HepG2 (cell line): ENCODE measurements at regions not wholly inside any gene's neighbourhood (a gene's known extent, or its start where the extent isn't known, plus 50 kb on each side); places are given as distances from the start of the nearest gene placed in this dataset.

Experiments used
- ATAC-seq: fragments of 200-7000 bp; cut with Tn5 transposase; 3 replicates; pipeline ENCODE4 v1.9.1; 2020; ENCODE audit warnings: mild to moderate bottlenecking, moderate library complexity
- BruUV-seq: library from RNA; stranded (reverse); fragments of 400-500 nt; replicated peaks from 2 replicates; lab custom pipeline; 2021; lab: Mats Ljungman, UMichigan
- CTCF ChIA-PET: fragments of 300-600 bp; formaldehyde crosslinking; extraction: SDS; loops from one replicate; lab custom pipeline; 2021; ENCODE audit warnings: low total read pairs, inconsistent platforms, low intra/inter-chr PET ratio; lab: Yijun Ruan, JAX
- POLR2A ChIA-PET: fragments of 350-600 bp; sonication (Branson Sonifier 250); formaldehyde crosslinking; loops from one replicate; lab custom pipeline; 2020; ENCODE audit warnings: antibody characterized with exemption, inconsistent platforms; lab: Yijun Ruan, JAX
- DNase-seq: peaks from one replicate; pipeline ENCODE4 v3.0.0-alpha.2; 2015; ENCODE audit warnings: low spot score
- FAIRE-seq: peaks from 3 replicates; lab custom pipeline; 2011; peaks lifted over from hg19 to GRCh38; lab: Jason Lieb, UNC
- H2AFZ ChIP-seq: one replicate; pipeline ENCODE4 v1.6.1; 2011; ENCODE audit warnings: low read length, inconsistent platforms
- H3K27ac ChIP-seq: fragments of 300-600 bp; 3 replicates; pipeline ENCODE4 v1.8.0; 2011; ENCODE audit warnings: mixed run types, mild to moderate bottlenecking, mixed read lengths, low read length, inconsistent platforms; ENCODE audit not compliant: insufficient read depth; ENCODE audit errors: extremely low read length
- H3K27me3 ChIP-seq, 2 experiments: fragments of 200-600 bp in 1 of 2; 2 replicates in 1 of 2; 3 replicates in 1 of 2; pipeline versions ENCODE4 v1.6.0 to v1.8.0; 2011; ENCODE audit warnings: low read length in 2 of 2, mild to moderate bottlenecking in 2 of 2, moderate library complexity in 2 of 2, inconsistent platforms in 1 of 2; ENCODE audit not compliant: insufficient read depth in 2 of 2, control insufficient read depth in 1 of 2
- H3K36me3 ChIP-seq, 2 experiments: fragments of 200-600 bp in 1 of 2; replicated peaks in 1 of 2; 2 replicates in 1 of 2; 3 replicates in 1 of 2; pipeline versions ENCODE4 v1.5.1 to v1.8.0; 2011; ENCODE audit warnings: low read length in 2 of 2, inconsistent platforms in 1 of 2; ENCODE audit not compliant: insufficient read depth in 2 of 2, control insufficient read depth in 1 of 2
- H3K4me1 ChIP-seq: 2 replicates; pipeline ENCODE4 v1.5.1; 2012; ENCODE audit warnings: low read length, inconsistent platforms; ENCODE audit not compliant: insufficient read depth
- H3K4me2 ChIP-seq: 2 replicates; pipeline ENCODE4 v1.6.0; 2011; ENCODE audit warnings: low read depth, low read length, inconsistent platforms
- H3K4me3 ChIP-seq, 3 experiments: fragments of 200-600 bp in 1 of 3; sonication (generic), shearing (Covaris generic) in 1 of 3; replicated peaks in 1 of 3; 2 replicates each; pipeline ENCODE4 v1.5.1; 2011 to 2016; ENCODE audit warnings: low read length in 3 of 3, inconsistent platforms in 2 of 3, low read depth in 2 of 3, mild to moderate bottlenecking in 2 of 3, control low read depth in 1 of 3, mixed read lengths in 1 of 3; ENCODE audit not compliant: insufficient read depth in 1 of 3
- H3K79me2 ChIP-seq: one replicate; pipeline ENCODE4 v1.6.1; 2011; ENCODE audit warnings: low read length, inconsistent platforms; ENCODE audit not compliant: insufficient read depth
- H3K9ac ChIP-seq: 2 replicates; pipeline ENCODE4 v1.6.0; 2011; ENCODE audit warnings: mild to moderate bottlenecking, low read depth, low read length, inconsistent platforms; ENCODE audit not compliant: insufficient read depth
- H3K9me3 ChIP-seq: 2 replicates; pipeline ENCODE4 v1.5.1; 2012; ENCODE audit warnings: mild to moderate bottlenecking, low read length
- H4K20me1 ChIP-seq: 2 replicates; pipeline ENCODE4 v1.6.0; 2011; ENCODE audit warnings: inconsistent platforms, mild to moderate bottlenecking, low read length, moderate library complexity; ENCODE audit not compliant: insufficient read depth
- ARNT2 ChIP-seq: sonication (generic); formaldehyde crosslinking; IDR thresholded peaks from 2 replicates; pipeline ENCODE4 v1.8.0; 2022; ENCODE audit warnings: mild to moderate bottlenecking, low read depth, missing genetic modification reagents, moderate library complexity
- BCLAF1 ChIP-seq: fragments of 450-650 bp; IDR thresholded peaks from 2 replicates; pipeline ENCODE4 v1.6.1; 2017; ENCODE audit warnings: mild to moderate bottlenecking
- HOXA5 ChIP-seq: sonication (generic); formaldehyde crosslinking; IDR thresholded peaks from 2 replicates; pipeline ENCODE4 v1.4.0; 2020; ENCODE audit warnings: missing genetic modification reagents
- MXI1 ChIP-seq: IDR thresholded peaks from 3 replicates; pipeline ENCODE4 v1.6.1; 2012; ENCODE audit warnings: low read depth, low read length, inconsistent platforms, borderline replicate concordance
- MYC ChIP-seq: sonication (generic); formaldehyde crosslinking; IDR thresholded peaks from 2 replicates; pipeline ENCODE4 v1.9.0; 2021; ENCODE audit warnings: missing genetic modification reagents, borderline replicate concordance
- NR1H2 ChIP-seq: sonication (generic); formaldehyde crosslinking; IDR thresholded peaks from 2 replicates; pipeline ENCODE4 v1.8.1; 2022; ENCODE audit warnings: low read depth, missing genetic modification reagents, borderline replicate concordance
- PAF1 ChIP-seq: IDR thresholded peaks from 2 replicates; pipeline ENCODE4 v1.6.1; 2016; ENCODE audit warnings: missing genetic modification reagents, missing compliant biosample characterization
- PTBP1 ChIP-seq: fragments of 200-400 bp; formaldehyde crosslinking; IDR thresholded peaks from 2 replicates; pipeline ENCODE4 v1.6.1; 2018; ENCODE audit warnings: low read length, low read depth; ENCODE audit not compliant: poor library complexity, severe bottlenecking
- TFE3 ChIP-seq: IDR thresholded peaks from 2 replicates; pipeline ENCODE4 v1.6.1; 2016
- ZNF24 ChIP-seq: fragments of 450-650 bp; IDR thresholded peaks from 2 replicates; pipeline ENCODE4 v1.6.1; 2017; ENCODE audit warnings: antibody characterized with exemption, mild to moderate bottlenecking
- ZNF550 ChIP-seq: sonication (generic); formaldehyde crosslinking; IDR thresholded peaks from 2 replicates; pipeline ENCODE4 v1.4.0; 2020; ENCODE audit warnings: mild to moderate bottlenecking, missing genetic modification reagents, borderline replicate concordance
- ZNF678 ChIP-seq: sonication (generic); formaldehyde crosslinking; IDR thresholded peaks from 2 replicates; pipeline ENCODE4 v1.4.0; 2020; ENCODE audit warnings: mild to moderate bottlenecking, missing genetic modification reagents
- ZNF7 ChIP-seq: IDR thresholded peaks from 2 replicates; pipeline ENCODE4 v1.6.1; 2016; ENCODE audit warnings: missing biosample characterization, missing genetic modification reagents
- ZNF724P ChIP-seq: sonication (generic); formaldehyde crosslinking; IDR thresholded peaks from 2 replicates; pipeline ENCODE4 v1.8.0; 2022; ENCODE audit warnings: missing genetic modification reagents, borderline replicate concordance
- ZNF772 ChIP-seq: sonication (generic); formaldehyde crosslinking; IDR thresholded peaks from 2 replicates; pipeline ENCODE4 v1.5.0; 2020; ENCODE audit warnings: mild to moderate bottlenecking, missing genetic modification reagents
- WGBS: methylation state at CpG from one replicate; pipeline ENCODE4 v1.1.6; 2017; ENCODE audit warnings: low lambda C conversion rate; 5-methylcytosine and 5-hydroxymethylcytosine counted together
- in situ Hi-C: cut with HindIII; loops from 2 replicates; pipeline ENCODE4 v1.10.0; 2017; ENCODE audit warnings: low pct_unique_long_range_greater_than_20kb; ENCODE audit not compliant: extremely low pct_ligation_motif_present
- intact Hi-C: fragments of 100-400 bp; cut with micrococcal nuclease; formaldehyde crosslinking; loops from one replicate; pipeline ENCODE4 v1.10.0; 2022; ENCODE audit not compliant: unreplicated experiment
- TF ChIP-seq, protein P1 (sequence below): sonication (generic); formaldehyde crosslinking; IDR thresholded peaks from 2 replicates; pipeline ENCODE4 v1.4.0; 2020; ENCODE audit warnings: missing genetic modification reagents, mild to moderate bottlenecking, borderline replicate concordance
- TF ChIP-seq, protein P2 (sequence below): sonication (generic); formaldehyde crosslinking; IDR thresholded peaks from 2 replicates; pipeline ENCODE4 v1.4.0; 2020; ENCODE audit warnings: mild to moderate bottlenecking, missing genetic modification reagents

GRCh38 chr3:117160176-117160575, 450.6 kb downstream of the TUSC7 start:
- H2AFZ ChIP-seq = no peak overlapping the region
- no peak overlapping the region for H3K9ac ChIP-seq
- no peak for DNase-seq
- no peaks in the 10 kb centered on the region for H3K36me3 ChIP-seq
- H3K4me3 ChIP-seq = no peak overlapping the region
- H4K20me1 ChIP-seq = no peaks in the 10 kb centered on the region
- H3K4me1 ChIP-seq = no peaks in the 10 kb centered on the region
- ChIA-PET CTCF (no interaction called here), POLR2A (no interaction called here)
- H3K27me3 ChIP-seq = no peaks in the 10 kb centered on the region
- 3% methylated on average over 3 of the region's 3 CpGs for WGBS
- no TSS peak for BruUV-seq
- in situ Hi-C loops (no loop called here), intact Hi-C loops (no loop called here)
- no peak for ATAC-seq
- no peaks in the 10 kb centered on the region for H3K79me2 ChIP-seq
- no peak overlapping the region for H3K4me2 ChIP-seq
- H3K27ac ChIP-seq = no peak overlapping the region
- no peaks in the 10 kb centered on the region for H3K9me3 ChIP-seq
- FAIRE-seq = no peak
- no peak for TF ChIP-seq MYC (CRISPR knock-in tag)
- no peak for TF ChIP-seq ZNF724P (CRISPR knock-in tag)
- no peak for TF ChIP-seq NR1H2 (CRISPR knock-in tag)
- no peak for TF ChIP-seq MXI1
- TF ChIP-seq BCLAF1 = no peak
- TF ChIP-seq ARNT2 = no peak
- TF ChIP-seq, protein P1, sequence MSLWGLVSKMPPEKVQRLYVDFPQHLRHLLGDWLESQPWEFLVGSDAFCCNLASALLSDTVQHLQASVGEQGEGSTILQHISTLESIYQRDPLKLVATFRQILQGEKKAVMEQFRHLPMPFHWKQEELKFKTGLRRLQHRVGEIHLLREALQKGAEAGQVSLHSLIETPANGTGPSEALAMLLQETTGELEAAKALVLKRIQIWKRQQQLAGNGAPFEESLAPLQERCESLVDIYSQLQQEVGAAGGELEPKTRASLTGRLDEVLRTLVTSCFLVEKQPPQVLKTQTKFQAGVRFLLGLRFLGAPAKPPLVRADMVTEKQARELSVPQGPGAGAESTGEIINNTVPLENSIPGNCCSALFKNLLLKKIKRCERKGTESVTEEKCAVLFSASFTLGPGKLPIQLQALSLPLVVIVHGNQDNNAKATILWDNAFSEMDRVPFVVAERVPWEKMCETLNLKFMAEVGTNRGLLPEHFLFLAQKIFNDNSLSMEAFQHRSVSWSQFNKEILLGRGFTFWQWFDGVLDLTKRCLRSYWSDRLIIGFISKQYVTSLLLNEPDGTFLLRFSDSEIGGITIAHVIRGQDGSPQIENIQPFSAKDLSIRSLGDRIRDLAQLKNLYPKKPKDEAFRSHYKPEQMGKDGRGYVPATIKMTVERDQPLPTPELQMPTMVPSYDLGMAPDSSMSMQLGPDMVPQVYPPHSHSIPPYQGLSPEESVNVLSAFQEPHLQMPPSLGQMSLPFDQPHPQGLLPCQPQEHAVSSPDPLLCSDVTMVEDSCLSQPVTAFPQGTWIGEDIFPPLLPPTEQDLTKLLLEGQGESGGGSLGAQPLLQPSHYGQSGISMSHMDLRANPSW (CRISPR knock-in tag) = no peak
- no peak for TF ChIP-seq ZNF24
- TF ChIP-seq PTBP1 = no peak
- no peak for TF ChIP-seq ZNF772 (CRISPR knock-in tag)
- TF ChIP-seq ZNF7 (CRISPR knock-in tag) = no peak
- no peak for TF ChIP-seq HOXA5
- no peak for TF ChIP-seq ZNF550
- TF ChIP-seq TFE3 = no peak
- TF ChIP-seq, protein P2, sequence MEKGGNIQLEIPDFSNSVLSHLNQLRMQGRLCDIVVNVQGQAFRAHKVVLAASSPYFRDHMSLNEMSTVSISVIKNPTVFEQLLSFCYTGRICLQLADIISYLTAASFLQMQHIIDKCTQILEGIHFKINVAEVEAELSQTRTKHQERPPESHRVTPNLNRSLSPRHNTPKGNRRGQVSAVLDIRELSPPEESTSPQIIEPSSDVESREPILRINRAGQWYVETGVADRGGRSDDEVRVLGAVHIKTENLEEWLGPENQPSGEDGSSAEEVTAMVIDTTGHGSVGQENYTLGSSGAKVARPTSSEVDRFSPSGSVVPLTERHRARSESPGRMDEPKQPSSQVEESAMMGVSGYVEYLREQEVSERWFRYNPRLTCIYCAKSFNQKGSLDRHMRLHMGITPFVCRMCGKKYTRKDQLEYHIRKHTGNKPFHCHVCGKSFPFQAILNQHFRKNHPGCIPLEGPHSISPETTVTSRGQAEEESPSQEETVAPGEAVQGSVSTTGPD = no peak
- TF ChIP-seq PAF1 (CRISPR knock-in tag) = no peak
- TF ChIP-seq ZNF678 (CRISPR knock-in tag) = no peak
